Activated T-cell treated with anti-CD3 and anti-CD28 coated beads for 48 hours (primary cell): ENCODE measurements at regions not wholly inside any gene's neighbourhood (a gene's known extent, or its start where the extent isn't known, plus 50 kb on each side); places are given as distances from the start of the nearest gene placed in this dataset.

Experiments
- DNase-seq: peaks from one replicate; pipeline ENCODE4 v3.0.0-alpha.2; 2020; ENCODE audit warnings: low read depth

DNA sequence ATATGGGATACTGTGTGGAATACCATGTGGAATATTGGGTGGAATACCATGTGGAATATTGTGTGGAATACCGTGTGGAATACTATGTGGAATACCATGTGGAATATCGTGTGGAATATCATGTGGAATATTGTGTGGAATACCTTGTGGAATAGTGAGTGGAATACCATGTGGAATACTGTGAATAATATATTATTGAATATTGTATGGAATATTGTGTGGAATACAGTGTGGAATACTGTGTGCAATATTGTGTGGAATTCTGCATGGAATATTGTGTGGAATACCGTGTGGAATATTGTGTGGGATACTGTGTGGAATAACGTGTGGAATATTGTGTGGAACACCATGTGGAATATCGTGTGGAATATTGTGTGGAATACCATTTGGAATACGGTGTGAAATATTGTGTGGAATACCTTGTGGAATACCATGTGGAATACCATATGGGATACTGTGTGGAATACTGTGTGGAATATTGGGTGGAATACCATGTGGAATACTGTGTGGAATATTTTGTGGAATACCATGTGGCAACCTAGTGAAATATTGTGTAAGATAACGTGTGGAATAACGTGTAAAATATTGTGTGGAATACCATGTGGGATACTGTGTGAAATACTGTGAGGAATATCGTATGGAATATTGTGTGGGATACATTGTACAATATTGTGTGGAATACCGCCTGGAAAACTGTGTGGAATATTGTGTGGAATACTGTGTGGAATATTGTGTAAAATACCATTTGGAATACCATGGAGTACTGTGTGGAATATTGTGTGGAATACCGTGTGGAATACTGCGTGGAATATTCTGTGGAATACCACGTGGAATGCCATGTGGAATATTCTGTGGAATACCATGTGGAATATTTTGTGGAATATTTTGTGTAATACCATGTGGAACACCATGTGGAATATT is 133.9 kb upstream of the CHST15 start:
- DNase-seq = no peak

GRCh38 chr10:124226271-124227054 is 133.1 kb upstream of the CHST15 start:
- no peak for DNase-seq

DNA sequence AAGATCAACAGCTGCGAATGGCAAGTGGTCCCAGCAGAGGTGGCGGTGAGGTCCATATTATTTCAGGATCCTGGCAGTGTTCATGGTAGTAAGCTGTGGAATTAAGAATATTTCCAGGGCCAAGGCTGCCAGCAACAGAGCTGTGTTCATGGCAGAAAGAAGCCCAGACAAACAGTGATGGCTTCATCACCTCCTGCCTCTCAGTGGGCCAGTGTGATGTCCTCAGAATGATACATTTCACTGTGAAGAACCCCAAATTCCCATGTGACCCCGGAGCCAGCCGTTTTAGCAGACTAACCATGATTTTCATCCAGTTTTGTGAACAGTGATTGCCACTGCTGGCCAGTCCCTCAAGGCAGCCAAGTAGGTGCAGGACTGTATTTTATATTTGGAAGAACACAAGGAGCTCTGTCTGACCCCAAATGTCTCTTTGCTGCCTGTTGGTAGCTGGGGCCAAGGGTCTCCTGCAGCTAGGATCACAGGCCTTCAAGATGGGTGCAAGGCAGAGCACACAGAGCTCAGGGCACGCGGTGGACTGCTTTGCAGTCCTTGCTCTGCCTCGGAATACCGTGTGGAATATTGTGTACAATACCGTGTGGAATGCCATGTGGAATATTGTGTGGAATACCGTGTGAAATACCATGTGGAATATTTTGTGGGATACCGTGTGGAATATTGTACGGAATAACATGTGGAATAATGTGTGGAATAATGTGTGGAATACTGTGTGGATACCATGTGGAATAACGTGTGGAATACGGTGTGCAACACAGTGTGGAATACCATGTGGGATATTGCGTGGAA is 132.3 kb upstream of the CHST15 start:
- DNase-seq = peak; percentile 11

DNA sequence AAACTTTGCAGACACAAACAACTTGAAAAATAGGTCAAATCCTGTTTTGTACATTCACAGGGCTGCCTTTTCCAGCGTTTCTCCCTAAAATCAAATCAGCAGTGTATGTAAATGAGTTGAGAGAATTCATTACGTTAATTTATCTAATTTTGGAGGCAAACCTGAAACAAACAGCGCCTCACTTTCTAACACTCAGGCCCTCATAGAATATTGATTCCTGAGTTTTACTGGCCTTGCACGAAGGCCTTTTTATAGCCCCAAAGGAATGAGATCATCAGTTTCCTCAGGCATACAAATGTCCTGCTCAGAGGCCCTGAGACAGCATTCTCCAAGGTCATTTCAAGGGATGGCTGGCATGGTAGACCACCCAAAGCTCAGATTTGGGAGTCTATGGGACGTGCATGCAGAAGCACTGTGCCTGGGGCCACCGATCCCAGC is 131.7 kb upstream of the CHST15 start:
- no peak for DNase-seq

DNA sequence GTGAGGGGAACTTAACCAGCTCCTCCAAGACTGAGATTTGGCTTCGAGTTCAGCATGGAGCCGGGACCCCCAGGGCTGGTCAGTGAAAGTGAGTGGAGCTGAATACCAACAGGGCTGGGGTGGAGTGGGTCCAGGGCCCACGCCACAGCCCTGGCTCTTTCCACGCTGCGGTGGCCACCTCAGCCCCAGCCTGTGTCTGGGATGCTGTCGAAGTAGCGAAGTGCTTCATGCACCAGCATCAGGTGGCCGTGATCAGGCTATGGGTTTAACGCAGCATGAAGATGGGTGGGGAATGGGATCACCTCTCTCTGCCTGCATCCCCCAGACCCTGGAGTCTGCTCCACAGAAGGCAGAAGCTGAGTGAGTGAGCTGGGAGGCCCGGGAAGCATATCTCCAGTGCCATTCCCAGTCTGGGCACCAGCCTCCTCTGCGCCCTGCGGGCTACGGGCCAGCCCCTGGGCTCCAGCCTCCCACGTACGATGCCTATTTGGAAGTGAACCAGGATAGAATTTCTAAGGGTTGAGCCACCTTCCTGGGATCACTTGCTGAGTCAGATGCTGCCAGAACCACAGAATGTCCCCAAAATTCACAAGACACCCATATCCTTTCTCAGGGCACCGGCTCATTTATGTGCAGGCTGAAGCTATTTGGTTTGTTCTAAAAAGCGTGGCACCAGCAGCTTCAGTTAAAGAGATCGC is 131.1 kb upstream of the CHST15 start:
- DNase-seq = no peak

DNA sequence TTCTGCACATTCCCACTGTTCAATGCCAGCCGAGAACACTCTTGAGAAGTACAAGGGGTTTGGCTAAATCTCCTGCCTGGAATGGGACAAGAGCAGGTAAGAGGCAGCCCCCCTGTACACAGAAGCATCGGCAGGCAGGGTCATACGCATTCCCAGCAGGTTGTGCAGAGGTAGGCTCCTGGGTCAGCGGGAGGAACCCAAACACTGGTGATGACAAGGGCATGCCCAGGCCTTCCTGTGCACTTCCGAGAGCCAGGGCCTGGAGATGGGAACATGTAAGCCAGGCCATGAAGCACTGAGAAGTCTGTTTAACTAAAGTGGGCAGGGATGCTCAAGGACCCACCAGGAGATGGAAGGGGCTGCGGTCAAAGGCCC is 130.3 kb upstream of the CHST15 start:
- DNase-seq = no peak

DNA sequence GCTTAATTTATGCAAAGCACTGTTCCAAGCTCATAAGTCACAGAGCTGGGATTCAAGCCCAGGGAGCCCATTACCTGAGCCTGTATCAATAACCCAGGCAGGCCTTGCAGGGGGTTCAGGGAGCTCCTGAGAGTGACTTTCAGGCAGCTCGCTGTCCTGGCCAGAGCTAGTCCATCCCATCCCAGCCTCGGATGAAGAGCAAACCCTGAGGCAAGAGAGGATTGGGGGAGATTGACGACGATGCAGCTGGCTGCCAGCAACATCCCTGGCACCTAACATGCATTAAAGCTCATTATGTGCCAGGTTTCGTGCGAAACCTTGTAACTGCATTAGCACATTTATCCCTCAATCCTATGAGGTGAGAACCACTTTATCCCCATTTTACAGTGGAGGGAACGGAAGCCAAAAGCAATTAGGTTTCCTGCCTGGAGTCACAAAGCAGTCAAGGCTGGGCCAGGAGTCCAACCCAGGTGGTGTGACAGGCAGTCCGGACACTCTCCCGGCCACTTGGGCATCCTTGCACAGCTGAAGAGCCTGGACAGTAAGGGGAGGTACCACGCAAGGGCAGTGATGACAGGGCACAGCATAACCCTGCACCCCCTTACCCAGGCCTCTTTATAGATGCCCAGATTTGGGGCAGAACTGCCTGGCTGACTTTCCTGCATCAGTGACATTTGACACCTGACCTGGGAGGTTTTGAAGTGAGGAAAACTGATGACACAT is 129.8 kb upstream of the CHST15 start:
- no peak for DNase-seq

DNA sequence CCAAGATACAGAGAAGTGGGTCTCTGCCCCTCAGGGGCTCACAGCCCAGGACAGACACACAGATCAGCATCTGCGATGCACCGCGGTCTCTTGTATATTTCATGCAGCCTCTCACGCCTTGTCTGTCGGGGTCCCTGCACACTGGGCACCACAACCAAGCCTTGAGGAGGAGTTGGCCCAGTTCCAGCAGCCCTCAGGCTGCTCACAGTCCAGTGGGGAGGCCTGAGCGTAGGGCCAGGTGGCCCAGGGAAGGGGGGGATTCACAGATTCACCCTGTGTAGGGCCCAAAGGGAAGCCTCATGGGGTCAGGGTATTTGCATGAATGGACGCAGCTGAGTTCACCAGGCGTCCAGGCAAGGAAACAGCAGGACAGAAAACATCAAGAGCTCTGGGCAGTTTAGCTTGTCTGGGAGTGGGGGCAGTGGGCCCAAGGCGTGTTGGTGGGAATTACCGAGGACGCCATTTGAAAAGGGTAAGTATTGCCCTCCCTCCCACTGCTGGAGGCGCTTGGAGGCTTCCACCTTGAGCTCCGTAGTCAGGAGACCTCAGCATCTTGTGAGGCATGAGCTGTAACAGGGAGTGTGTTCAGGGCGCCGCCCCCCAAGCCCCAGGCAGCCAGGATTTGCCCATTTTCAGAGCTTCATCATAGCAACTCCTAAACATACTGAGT is 129.1 kb upstream of the CHST15 start:
- DNase-seq = no peak

- DNase-seq = no peak
Observed at GRCh38 chr10:124221356-124222317, 128.2 kb upstream of the CHST15 start.

DNA sequence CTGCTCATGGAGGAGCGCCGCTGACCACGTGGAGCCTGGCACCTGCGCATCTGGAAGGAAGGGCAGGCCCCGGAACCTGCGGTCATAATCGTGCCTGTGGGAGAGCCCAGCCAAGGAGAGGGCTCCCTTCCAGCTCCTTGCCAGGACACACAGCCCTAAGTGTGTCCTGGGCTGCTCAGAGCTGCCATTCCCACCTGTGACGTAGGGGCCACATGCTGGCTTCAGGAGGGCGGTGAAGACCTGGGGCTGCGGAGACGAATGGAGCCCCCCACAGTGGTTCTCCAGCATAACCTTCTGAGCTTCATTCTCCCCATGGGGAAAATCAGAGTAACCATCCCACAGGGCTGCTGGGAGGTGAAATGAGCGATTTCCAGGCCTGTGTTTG is 127.6 kb upstream of the CHST15 start:
- no peak for DNase-seq

- no peak for DNase-seq
Observed at GRCh38 chr10:124220547-124220946, 127.1 kb upstream of the CHST15 start.

- DNase-seq = no peak
Observed at GRCh38 chr10:124219655-124220054, 126.3 kb upstream of the CHST15 start.

DNA sequence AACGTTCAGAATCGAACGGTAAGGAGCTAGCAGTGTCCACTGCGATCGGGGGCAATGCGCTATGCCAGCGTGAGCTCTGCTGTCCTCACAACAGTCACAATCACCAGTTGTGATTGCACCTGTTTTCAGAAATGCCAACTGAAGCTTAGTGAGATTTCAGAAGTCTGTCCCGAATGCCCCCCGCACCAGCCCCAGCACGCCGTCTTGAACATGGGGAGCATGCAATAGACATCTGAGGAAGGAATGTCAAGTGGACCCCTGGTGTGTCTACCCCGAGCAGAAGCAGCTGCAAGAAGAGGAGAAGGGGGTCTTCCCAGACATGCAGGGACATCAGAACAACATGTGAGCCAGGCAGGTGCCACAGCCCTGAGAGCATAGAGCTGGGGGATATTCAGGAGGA is 125.7 kb upstream of the CHST15 start:
- DNase-seq = no peak

DNA sequence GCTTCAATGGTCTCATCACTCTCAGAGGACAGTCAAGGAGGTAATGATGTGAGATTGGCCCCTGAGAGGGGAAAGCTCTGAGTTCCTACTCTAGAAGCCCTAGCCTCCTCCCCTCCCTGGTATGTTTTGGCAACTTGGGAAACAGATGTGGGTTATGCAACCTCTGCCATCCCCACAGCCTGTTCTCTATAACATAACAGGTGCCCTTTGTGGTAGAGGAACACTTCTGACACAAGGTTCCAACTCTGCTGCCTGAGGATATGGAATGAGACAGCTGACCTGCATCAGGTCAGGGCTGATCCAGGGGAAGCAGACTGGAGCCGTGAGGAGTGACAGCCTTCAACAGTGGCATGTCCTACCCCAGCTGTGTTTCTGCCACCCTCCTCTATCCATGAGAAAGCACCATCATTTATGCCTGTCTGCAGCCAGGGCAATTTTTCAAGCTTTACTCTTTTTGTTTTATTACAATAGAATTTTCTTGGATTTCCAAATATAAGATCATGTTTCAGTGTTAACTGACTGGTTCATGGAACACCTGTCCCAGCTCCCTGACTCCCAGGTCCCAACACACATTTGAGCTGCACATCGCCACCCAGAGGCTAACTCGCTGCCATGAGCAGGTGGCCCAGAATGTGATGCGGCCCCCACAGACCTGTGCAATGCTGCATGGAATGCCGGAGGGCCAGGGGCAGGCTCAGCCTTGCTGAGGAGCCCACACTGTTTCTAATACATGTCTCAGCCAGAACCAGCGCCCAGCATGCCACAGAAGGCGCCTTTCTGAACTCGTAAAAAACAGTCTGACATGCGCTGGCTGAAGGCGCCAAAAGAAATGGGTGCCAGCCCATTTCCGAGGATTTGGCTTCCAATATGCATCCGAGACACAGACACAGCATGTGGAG is 124.8 kb upstream of the CHST15 start:
- DNase-seq = no peak

DNA sequence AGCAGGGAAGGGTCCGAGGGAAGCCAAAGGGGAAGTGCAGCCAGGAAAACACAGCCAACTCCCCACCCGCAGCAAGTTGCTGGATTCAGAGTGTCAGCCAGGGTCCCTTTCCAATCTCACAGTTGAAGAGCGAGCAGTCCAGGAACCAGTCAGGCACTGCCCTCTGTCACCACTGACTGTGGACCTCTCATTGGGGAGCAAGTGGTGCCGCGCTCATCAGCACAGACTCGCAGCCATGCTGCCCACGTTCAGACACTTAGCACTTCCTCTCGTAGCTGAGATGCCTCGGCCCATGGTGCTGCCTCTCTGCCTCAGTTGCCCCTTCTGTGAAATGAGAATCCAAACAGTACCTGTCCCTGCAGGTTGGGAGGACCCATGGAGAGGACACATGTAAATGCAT is 123.6 kb upstream of the CHST15 start:
- DNase-seq = no peak

GRCh38 chr10:124214610-124215375 is 121.4 kb upstream of the CHST15 start:
- no peak for DNase-seq

DNA sequence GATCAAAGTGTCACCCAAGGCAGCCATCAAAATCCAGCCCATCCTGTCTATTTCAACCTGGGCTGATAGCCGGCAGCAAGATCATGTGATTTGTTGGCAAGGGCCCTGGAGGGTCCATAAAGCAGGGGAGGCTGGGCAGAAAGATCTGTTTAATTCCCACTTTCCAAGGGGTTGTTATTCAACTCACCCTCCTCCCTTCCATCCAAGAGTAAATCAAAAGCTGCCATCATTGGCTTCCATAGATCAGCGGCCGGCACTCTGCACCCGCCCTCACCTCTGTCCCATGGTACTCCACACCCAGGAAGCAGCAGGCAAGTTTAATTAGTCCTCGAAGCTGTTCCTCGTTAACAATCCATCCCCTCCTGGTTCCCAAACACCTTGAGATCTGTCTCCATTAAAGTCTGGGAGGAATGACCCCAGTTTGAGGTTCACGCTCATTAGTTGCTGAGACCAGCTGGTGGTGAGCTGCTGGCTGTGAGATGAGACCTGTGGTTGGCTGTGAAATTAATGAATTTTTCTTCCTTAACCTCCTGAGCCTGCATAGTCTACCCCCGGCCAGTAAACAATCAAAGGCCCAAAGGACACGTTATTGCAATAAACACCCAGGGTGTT is 120.6 kb upstream of the CHST15 start:
- no peak for DNase-seq
